ENCODE measurements at regions not wholly inside any gene's neighbourhood (a gene's known extent, or its start where the extent isn't known, plus 50 kb on each side); places are given as distances from the start of the nearest gene placed in this dataset.

GRCh38 chr3:177351757-177352158, 154.5 kb upstream of the TBL1XR1 start:
- TF ChIP-seq CTCF (IDR thresholded peaks at IDR 0.05) (no peak), POLR2A (IDR thresholded peaks at IDR 0.05) (no peak), EP300 (IDR thresholded peaks at IDR 0.05) (no peak)

Data from ovary (tissue), 3 donors.